Skeletal muscle tissue (tissue), 3 donors: ENCODE measurements at regions not wholly inside any gene's neighbourhood (a gene's known extent, or its start where the extent isn't known, plus 50 kb on each side); places are given as distances from the start of the nearest gene placed in this dataset.

Experiments used
- H3K27ac ChIP-seq: one replicate; pipeline ENCODE4 v1.7.0; 2013; ENCODE audit warnings: mild to moderate bottlenecking, low read depth, low read length, inconsistent platforms
- H3K27me3 ChIP-seq, 3 donors: one replicate each; pipeline ENCODE4 v1.7.0; 2013; ENCODE audit warnings: low read length in 3 of 3; ENCODE audit not compliant: control insufficient read depth in 3 of 3, insufficient read depth in 3 of 3
- H3K36me3 ChIP-seq, 3 donors: one replicate each; pipeline ENCODE4 v1.7.0; 2013; ENCODE audit warnings: low read length in 3 of 3; ENCODE audit not compliant: control insufficient read depth in 3 of 3, insufficient read depth in 3 of 3
- H3K4me1 ChIP-seq, 3 donors: one replicate each; pipeline ENCODE4 v1.7.0; 2013; ENCODE audit warnings: low read length in 3 of 3, mild to moderate bottlenecking in 3 of 3; ENCODE audit not compliant: control insufficient read depth in 3 of 3, insufficient read depth in 3 of 3
- H3K4me3 ChIP-seq, 3 donors: one replicate each; pipeline ENCODE4 v1.7.0; 2013; ENCODE audit warnings: low read length in 3 of 3
- H3K9ac ChIP-seq, 3 donors: one replicate each; pipeline ENCODE4 v1.7.0; 2013; ENCODE audit warnings: low read length in 3 of 3, mild to moderate bottlenecking in 3 of 3, moderate library complexity in 2 of 3, low read depth in 1 of 3
- H3K9me3 ChIP-seq, 3 donors: one replicate each; pipeline ENCODE4 v1.7.0; 2013; ENCODE audit warnings: low read length in 3 of 3; ENCODE audit not compliant: control insufficient read depth in 3 of 3
- donor health status: Osteomylitis.

GRCh38 chr1:55559842-55560241 lies 344.7 kb upstream of the USP24 start:
- Histone ChIP-seq H3K27me3 (no peaks in the 10 kb centered on the region), H3K4me1 (peaks cover 2 to 11% (median 5%) of the 10 kb centered on the region in 3 donors), H3K9ac (no peak overlapping the region), H3K9me3 (no peaks in the 10 kb centered on the region), H3K27ac (no peak overlapping the region), H3K4me3 (no peak overlapping the region), H3K36me3 (no peaks in the 10 kb centered on the region)

- H3K4me3 ChIP-seq: no peak overlapping the region
- H3K9me3 ChIP-seq: no peaks in the 10 kb centered on the region
- no peaks in the 10 kb centered on the region for H3K36me3 ChIP-seq
- no peak overlapping the region for H3K9ac ChIP-seq
- H3K27me3 ChIP-seq: no peaks in the 10 kb centered on the region
- H3K4me1 ChIP-seq: peaks cover 2 to 11% (median 5%) of the 10 kb centered on the region in 3 donors
- H3K27ac ChIP-seq: peak overlapping the region; percentile 25
Observed at GRCh38 chr1:55559161-55559611, 344.0 kb upstream of the USP24 start.

- H3K27ac ChIP-seq: peak overlapping the region; percentile 25
- no peak overlapping the region for H3K4me3 ChIP-seq
- no peak overlapping the region for H3K9ac ChIP-seq
- H3K4me1 ChIP-seq: peaks cover 2 to 11% (median 5%) of the 10 kb centered on the region in 3 donors
- no peaks in the 10 kb centered on the region for H3K9me3 ChIP-seq
- no peaks in the 10 kb centered on the region for H3K27me3 ChIP-seq
- no peaks in the 10 kb centered on the region for H3K36me3 ChIP-seq
Observed at GRCh38 chr1:55558515-55558914, 343.4 kb upstream of the USP24 start.

DNA sequence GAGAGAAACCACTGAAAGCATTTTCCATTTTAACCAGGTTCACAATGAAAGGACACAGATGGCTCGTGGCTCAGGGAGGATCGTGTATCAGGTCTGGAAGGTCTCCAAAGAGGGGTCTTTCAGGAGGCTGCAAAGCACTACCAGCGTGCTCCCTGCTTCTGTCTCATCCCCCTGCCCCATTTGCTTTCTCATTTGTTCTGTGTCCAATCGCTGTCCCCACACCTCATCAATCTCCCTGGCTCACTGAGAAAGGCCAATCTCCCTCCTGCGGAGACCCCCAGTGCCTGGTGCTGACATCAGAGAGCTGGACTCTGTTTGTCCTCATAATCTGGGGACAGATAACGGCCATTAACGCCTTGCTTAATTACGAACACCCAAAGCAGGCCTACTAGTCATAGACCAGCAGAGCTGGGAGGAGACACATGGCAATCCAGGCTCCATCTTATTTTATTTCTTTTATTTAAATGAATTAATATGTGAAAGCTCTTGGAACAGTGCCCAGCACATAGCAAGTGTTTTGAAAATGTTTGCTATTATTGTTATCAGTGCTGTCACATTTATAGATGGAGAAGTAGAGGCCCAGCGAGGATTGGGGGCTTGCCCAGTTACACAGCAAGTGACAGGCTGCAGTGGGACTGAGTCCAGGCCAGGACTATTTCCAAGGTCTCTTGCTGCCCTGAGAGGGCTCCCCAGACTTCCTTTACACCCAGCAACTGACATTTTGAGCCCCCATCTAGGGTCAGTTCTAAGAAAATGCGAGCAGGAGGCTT lies 341.0 kb upstream of the USP24 start:
- Histone ChIP-seq H3K4me1 (peaks cover 2 to 11% (median 5%) of the 10 kb centered on the region in 3 donors), H3K27ac (no peak overlapping the region), H3K27me3 (no peaks in the 10 kb centered on the region), H3K9ac (no peak overlapping the region), H3K36me3 (no peaks in the 10 kb centered on the region), H3K4me3 (no peak overlapping the region), H3K9me3 (no peaks in the 10 kb centered on the region)

GRCh38 chr1:55554611-55555010 lies 339.4 kb upstream of the USP24 start:
- no peaks in the 10 kb centered on the region for H3K9me3 ChIP-seq
- H3K36me3 ChIP-seq: no peaks in the 10 kb centered on the region
- H3K27me3 ChIP-seq: no peaks in the 10 kb centered on the region
- H3K27ac ChIP-seq: no peak overlapping the region
- H3K4me3 ChIP-seq: no peak overlapping the region
- no peak overlapping the region for H3K9ac ChIP-seq
- peaks cover 2 to 11% (median 5%) of the 10 kb centered on the region in 3 donors for H3K4me1 ChIP-seq

DNA sequence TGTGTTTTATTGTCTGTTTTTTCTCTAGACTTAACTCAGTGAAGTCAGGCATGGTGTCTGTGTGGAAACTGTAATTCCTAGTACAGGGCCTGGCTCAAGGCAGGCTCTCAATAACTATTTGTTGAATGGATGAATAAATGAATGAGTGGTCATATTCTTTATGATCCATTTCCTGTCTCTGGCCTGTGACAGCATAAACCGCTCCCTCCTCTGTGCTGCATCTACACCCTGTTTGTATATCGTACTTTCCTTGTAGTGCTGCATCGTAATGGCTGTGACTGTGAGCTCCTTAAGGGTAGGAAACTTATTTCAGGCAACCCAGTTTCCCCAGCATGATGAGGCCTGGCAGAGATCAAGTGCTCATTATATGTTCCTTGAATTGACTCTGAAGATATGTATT lies 337.5 kb upstream of the USP24 start:
- no peak overlapping the region for H3K27ac ChIP-seq
- no peaks in the 10 kb centered on the region for H3K27me3 ChIP-seq
- no peaks in the 10 kb centered on the region for H3K9me3 ChIP-seq
- H3K9ac ChIP-seq: no peak overlapping the region
- H3K36me3 ChIP-seq: no peaks in the 10 kb centered on the region
- H3K4me3 ChIP-seq: no peak overlapping the region
- H3K4me1 ChIP-seq: no peaks in the 10 kb centered on the region

GRCh38 chr1:55547405-55547804 lies 332.2 kb upstream of the USP24 start:
- Histone ChIP-seq H3K4me1 (no peaks in the 10 kb centered on the region), H3K27me3 (no peaks in the 10 kb centered on the region), H3K27ac (no peak overlapping the region), H3K4me3 (no peak overlapping the region), H3K9ac (no peak overlapping the region), H3K9me3 (no peaks in the 10 kb centered on the region), H3K36me3 (no peaks in the 10 kb centered on the region)

- Histone ChIP-seq H3K27me3 (no peaks in the 10 kb centered on the region), H3K9me3 (no peaks in the 10 kb centered on the region)
Observed at GRCh38 chr1:55546553-55546952, 331.4 kb upstream of the USP24 start.

GRCh38 chr1:55544826-55545225 lies 329.7 kb upstream of the USP24 start:
- H3K36me3 ChIP-seq: no peaks in the 10 kb centered on the region
- no peak overlapping the region for H3K9ac ChIP-seq
- H3K9me3 ChIP-seq: no peaks in the 10 kb centered on the region
- no peaks in the 10 kb centered on the region for H3K4me1 ChIP-seq
- H3K27me3 ChIP-seq: no peaks in the 10 kb centered on the region
- H3K27ac ChIP-seq: no peak overlapping the region
- no peak overlapping the region for H3K4me3 ChIP-seq

More at GRCh38 chr1:55546553-55546952, 331.4 kb upstream of the USP24 start:
- H3K4me3 ChIP-seq: no peak overlapping the region
- H3K36me3 ChIP-seq: no peaks in the 10 kb centered on the region
- no peak overlapping the region for H3K9ac ChIP-seq
- no peaks in the 10 kb centered on the region for H3K4me1 ChIP-seq
- no peak overlapping the region for H3K27ac ChIP-seq

GRCh38 chr1:55542901-55543504 lies 327.8 kb upstream of the USP24 start:
- H3K4me1 ChIP-seq: no peaks in the 10 kb centered on the region
- H3K27me3 ChIP-seq: no peaks in the 10 kb centered on the region
- no peak overlapping the region for H3K27ac ChIP-seq
- H3K9ac ChIP-seq: no peak overlapping the region
- H3K9me3 ChIP-seq: no peaks in the 10 kb centered on the region
- no peak overlapping the region for H3K4me3 ChIP-seq
- no peaks in the 10 kb centered on the region for H3K36me3 ChIP-seq
